ENCODE measurements at regions not wholly inside any gene's neighbourhood (a gene's known extent, or its start where the extent isn't known, plus 50 kb on each side); places are given as distances from the start of the nearest gene placed in this dataset.
"Not testable (repeated sequence)": the region's sequence is repeated elsewhere in the genome, so short reads cannot be mapped to it uniquely, and the experiment has no call there.

GRCh38 chr5:2537378-2538145 is 213.9 kb downstream of the IRX2 start:
- DNase-seq (ENCODE audit: extremely low read depth, low read depth), result no peak

GRCh38 chr5:2536632-2537377 is 214.7 kb downstream of the IRX2 start:
- no peak for DNase-seq (ENCODE audit: extremely low read depth, low read depth)

GRCh38 chr5:2534970-2535369 is 216.5 kb downstream of the IRX2 start:
- no peak for DNase-seq (ENCODE audit: extremely low read depth, low read depth)

GRCh38 chr5:2534251-2534650 is 217.2 kb downstream of the IRX2 start:
- no peak for DNase-seq (ENCODE audit: extremely low read depth, low read depth)

- not testable (repeated sequence) for DNase-seq (ENCODE audit: extremely low read depth, low read depth)
Measured at GRCh38 chr5:2533848-2534247, 217.6 kb downstream of the IRX2 start.

GRCh38 chr5:2532809-2533208 is 218.7 kb downstream of the IRX2 start:
- DNase-seq (ENCODE audit: extremely low read depth, low read depth), result no peak

GRCh38 chr5:2531318-2531717 is 220.2 kb downstream of the IRX2 start:
- no peak for DNase-seq (ENCODE audit: extremely low read depth, low read depth)

GRCh38 chr5:2530609-2531008 is 220.9 kb downstream of the IRX2 start:
- DNase-seq (ENCODE audit: extremely low read depth, low read depth), result no peak

- DNase-seq (ENCODE audit: extremely low read depth, low read depth), result no peak
Measured at GRCh38 chr5:2529371-2530092, 221.9 kb downstream of the IRX2 start.

- DNase-seq (ENCODE audit: extremely low read depth, low read depth), result no peak
Measured at GRCh38 chr5:2525351-2525750, 226.1 kb downstream of the IRX2 start.

GRCh38 chr5:2524620-2525019 is 226.9 kb downstream of the IRX2 start:
- no peak for DNase-seq (ENCODE audit: extremely low read depth, low read depth)

GRCh38 chr5:2523180-2523579 is 228.3 kb downstream of the IRX2 start:
- no peak for DNase-seq (ENCODE audit: extremely low read depth, low read depth)

GRCh38 chr5:2522372-2522771 is 229.1 kb downstream of the IRX2 start:
- no peak for DNase-seq (ENCODE audit: extremely low read depth, low read depth)

- DNase-seq (ENCODE audit: extremely low read depth, low read depth), result no peak
Measured at GRCh38 chr5:2519153-2519552, 232.3 kb downstream of the IRX2 start.

- DNase-seq (ENCODE audit: extremely low read depth, low read depth), result no peak
Measured at GRCh38 chr5:2517451-2517850, 234.0 kb downstream of the IRX2 start.

GRCh38 chr5:2515180-2515764 is 236.2 kb downstream of the IRX2 start:
- DNase-seq (ENCODE audit: extremely low read depth, low read depth), result no peak

GRCh38 chr5:2514484-2514883 is 237.0 kb downstream of the IRX2 start:
- DNase-seq (ENCODE audit: extremely low read depth, low read depth), result no peak

GRCh38 chr5:2511706-2512105 is 239.8 kb downstream of the IRX2 start:
- DNase-seq (ENCODE audit: extremely low read depth, low read depth), result no peak

GRCh38 chr5:2511126-2511525 is 240.4 kb downstream of the IRX2 start:
- DNase-seq (ENCODE audit: extremely low read depth, low read depth), result no peak

- no peak for DNase-seq (ENCODE audit: extremely low read depth, low read depth)
Measured at GRCh38 chr5:2509527-2509926, 241.9 kb downstream of the IRX2 start.

- no peak for DNase-seq (ENCODE audit: extremely low read depth, low read depth)
Measured at GRCh38 chr5:2508514-2508913, 243.0 kb downstream of the IRX2 start.
